Stimulated activated CD4-positive, alpha-beta T cell treated with anti-CD3 and anti-CD28 coated beads, Interleukin-12 subunit alpha, Interleukin-12 subunit beta, amount 100 ng/mL, for 24 hours (primary cell): ENCODE measurements at regions not wholly inside any gene's neighbourhood (a gene's known extent, or its start where the extent isn't known, plus 50 kb on each side); places are given as distances from the start of the nearest gene placed in this dataset.
"Not testable (repeated sequence)": the region's sequence is repeated elsewhere in the genome, so short reads cannot be mapped to it uniquely, and the experiment has no call there.

Source experiments
- DNase-seq, 2 experiments: peaks; one replicate each; pipeline ENCODE4 v3.0.0-alpha.2; 2020; ENCODE audit warnings: low read depth in 2 of 2

DNA sequence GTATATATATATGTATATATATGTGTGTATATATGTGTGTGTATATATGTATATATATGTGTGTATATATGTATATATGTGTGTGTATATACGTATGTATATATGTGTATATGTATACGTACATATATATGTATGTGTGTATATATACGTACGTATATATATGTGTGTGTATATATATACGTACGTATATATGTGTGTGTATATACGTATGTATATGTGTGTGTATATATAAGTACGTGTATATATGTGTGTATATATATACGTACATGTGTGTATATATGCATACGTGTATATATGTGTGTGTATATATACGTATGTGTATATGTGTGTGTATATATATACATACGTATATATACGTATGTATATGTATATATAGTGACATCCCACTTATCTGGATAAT, 154.4 kb downstream of the CDRT15L2 start:
- DNase-seq = no peak

DNA sequence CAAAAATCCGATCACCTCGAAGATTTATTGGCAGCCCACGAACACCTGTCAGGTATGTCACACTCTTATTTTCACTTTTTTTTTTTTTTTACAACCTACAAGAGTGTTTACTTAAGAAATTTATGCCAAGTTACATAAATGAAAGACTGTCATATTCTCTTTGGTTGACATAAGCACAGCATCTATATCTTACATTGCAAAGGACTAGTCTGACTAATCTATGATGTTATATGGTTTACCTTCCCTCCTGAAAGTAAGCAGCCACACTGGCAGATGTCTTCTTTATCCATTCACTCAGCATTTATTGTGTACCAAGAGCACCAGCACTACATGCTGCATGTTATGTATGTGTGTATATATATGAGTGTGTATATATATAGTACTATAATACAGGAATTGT, 156.3 kb downstream of the CDRT15L2 start:
- no peak for DNase-seq

DNA sequence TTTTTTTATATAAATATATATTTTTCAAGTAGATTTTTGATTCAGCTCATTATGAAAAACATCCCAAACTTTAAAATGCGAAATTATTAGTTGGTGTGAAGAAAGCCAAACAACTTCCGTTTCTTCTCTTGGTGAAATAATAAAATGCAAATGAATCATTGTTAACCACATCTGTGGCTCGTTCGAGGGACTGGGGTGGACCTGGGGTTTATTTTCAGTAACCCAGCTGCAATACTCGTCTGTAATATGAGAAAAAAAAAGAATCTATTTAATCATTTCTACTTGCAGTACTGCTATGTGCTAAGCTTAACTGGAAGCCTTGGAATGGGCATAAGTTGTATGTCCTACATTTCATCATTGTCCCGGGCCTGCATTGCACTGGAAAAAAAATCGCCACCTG, 158.1 kb downstream of the CDRT15L2 start:
- not testable (repeated sequence) for DNase-seq

DNA sequence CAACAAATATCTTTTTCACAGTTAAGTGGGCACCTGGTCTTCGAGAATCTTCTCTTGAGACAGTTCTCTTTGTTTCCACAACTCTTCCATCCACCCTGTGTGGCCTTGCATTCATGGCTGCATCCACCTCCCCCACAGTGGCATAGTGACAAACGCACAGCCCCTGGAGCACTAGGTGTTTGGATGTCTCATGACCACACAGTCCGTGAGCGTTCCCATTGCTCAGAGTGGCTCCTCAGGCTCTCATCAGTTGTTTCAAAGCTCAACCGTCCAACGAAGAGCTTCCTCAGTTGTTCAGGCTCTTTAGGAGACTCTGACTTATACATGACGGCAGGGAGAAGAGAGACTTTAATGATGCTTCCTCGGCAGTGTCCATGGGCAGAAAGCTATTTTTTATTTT, 191.6 kb downstream of the CDRT15L2 start:
- DNase-seq = no peak

DNA sequence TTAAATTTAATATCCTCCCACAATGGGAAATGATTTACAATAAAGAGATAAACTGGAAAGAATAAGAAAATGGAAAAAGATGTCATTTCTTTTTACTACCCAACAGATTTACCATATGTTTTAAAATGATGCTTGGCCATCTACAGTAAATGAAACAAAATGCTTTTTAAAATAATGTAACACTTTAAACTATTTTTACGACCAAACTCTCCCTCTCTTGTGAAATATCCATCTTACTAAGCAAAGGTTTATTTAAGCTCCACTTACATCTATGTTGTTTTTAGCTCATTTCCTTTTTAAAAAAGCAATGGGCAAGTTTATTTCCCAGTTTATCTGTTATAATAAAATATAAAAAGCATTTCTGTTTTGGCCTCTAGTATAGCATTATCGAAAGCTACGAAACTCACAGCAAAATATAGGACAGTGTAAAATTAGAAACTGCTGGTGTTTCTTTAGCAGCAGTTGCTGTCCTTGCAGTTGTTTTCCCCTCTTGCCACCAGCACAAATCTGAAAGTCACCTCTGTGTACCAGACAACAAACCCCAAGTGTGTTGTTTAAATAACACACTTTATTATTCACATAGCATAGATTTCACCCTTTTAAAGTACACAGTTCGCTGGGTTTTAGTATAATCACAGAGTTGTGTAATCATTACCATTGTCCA, 195.1 kb downstream of the CDRT15L2 start:
- no peak for DNase-seq

DNA sequence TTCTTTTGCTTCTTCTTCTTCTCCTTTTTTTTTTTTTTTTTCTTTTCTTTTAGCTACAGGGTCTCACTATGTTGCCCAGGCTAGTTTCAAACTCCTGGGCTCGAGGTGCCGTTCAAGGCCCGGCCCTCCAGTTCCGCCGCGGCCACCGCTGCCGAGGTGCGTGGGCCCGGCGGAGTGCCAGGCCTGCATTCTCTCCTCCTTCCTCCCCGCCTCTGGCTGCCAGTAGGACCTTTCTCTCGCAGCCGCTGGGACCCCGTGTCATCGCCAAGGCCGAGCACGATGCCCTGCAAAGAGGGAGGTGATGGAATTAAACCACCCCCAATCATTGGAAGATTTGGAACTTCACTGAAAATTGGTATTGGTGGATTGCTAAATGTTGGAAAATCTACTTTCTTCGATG, 195.8 kb downstream of the CDRT15L2 start:
- no peak for DNase-seq

DNA sequence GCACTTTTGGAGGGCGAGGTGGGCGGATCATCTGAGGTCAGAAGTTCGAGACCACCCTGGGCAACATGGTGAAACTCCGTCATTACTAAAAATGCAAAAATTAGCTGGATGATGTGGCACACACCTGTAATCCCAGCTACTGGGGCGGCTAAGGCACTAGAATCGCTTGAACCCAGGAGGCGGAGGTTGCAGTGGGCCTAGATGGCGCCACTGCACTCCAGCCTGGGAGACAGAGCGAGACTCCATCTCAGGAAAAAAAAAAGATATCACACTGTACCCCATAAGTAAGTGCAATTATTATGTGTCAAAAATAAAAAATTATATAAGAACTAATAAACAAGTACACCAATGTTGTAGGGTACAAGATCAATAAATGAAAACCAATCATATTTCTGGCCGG, 200.0 kb downstream of the CDRT15L2 start:
- DNase-seq = no peak

DNA sequence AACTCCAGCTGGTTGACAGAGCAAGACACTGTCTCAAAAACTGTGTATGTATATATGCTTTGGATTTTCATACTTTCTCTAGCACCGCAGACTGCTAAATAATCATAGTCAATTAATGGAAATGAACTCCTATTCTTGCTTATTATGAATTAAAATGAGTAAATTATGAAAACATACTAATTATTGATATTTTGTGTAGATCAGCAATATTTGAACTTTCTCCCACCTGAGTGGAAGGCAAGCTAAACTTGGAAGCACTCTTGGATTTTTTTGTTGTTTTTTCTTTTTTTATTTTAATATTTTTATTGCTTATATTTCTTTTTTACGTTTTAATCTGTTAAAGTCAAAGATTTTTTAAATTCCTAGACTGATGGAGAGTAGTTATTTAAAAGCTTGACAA, 201.7 kb downstream of the CDRT15L2 start:
- no peak for DNase-seq

DNA sequence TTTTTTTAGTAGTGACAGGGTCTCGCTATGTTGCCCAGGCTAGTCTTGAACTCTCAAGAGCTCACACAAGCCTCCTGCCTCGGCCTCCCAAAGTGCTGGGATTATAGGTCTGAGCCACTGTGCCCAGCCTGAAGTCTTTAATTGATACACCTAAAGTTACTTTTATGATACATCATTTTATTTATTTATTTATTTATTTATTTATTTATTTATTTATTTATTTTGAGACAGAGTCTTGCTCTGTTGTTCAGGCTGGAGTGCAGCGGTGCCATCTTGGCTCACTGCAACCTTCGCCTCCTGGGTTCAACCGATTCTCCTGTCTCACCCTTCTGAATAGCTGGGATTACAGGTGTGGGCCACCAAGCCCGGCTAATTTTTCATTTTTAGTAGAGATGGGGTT, 202.3 kb downstream of the CDRT15L2 start:
- not testable (repeated sequence) for DNase-seq

DNA sequence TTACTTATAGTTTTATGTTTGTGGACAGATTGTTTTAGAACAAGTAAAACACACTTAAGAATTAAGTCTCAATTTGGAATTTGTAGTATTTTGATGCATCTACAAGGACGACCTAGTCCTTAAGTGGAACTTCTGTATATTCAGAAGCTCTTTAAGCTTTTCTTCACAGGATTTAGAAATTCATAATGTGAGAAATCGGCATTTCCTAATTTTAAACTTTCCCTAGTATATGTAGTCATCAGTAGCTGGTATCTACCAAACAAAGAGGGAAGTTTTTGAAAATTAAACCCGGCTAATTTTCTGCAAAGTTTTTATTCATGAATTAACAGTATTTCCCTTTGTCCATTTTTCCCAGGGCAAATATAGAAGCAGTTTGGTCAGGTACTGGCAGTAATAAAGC, 203.6 kb downstream of the CDRT15L2 start:
- no peak for DNase-seq

DNA sequence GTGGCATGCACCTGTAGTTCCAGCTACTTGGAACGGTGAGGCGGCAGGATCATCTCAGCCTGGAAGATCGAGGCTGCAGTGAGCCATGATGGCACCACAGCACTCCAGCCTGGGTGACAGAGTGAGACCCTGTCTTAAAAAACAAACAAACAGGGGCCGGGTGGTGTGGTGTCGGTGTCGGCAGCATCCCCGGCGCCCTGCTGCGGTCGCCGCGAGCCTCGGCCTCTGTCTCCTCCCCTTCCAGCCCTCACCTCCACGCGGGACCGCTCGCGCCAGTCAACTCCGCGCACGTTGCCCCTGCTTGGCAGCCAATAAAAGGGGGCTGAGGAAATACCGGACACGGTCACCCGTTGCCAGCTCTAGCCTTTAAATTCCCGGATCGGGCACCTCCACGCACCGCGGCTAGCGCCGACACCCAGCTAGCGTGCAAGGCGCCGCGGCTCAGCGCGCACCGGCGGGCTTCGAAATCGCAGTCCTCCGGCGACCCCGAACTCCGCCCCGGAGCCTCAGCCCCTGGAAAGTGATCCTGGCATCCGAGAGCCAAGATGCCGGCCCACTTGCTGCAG, 204.7 kb downstream of the CDRT15L2 start:
- no peak for DNase-seq

DNA sequence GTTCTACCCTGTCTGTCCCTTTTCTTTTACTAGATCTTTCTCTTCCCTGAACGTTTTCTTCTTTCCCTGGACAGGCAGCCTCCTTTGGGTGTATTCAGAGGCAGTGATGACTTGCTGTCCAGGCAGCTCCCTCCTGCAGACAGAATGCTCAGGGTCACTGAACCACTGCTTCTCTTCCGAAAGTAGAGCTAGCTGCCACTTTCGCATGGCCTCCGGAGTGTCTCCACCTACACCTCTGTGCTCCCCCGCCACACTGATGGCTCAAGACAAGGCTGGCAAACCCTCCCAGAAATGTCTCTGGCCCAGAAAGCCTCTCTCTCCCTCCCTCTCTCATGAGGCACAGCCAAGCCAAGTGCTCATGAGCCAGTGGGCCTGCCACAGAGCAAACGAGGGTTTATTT, 207.8 kb downstream of the CDRT15L2 start:
- no peak for DNase-seq

DNA sequence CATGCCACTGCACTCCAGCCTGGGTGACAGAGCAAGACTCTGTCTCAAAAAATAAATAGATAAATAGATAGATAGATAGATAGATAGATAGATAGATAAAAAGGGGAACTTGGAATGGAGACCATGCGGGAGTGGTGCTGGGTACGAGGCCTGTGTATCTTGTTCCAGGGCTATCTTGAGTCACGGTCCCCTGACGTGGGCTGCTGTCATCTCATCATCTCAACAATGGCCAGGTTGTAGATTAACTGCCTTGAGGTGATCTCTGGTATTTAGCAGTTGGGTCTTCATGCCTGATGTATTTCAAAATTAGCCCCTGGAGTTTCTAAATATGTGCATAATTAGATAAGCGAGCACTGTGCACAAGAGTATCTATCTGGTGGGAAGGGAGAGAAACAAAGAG, 212.1 kb downstream of the CDRT15L2 start:
- no peak for DNase-seq

DNA sequence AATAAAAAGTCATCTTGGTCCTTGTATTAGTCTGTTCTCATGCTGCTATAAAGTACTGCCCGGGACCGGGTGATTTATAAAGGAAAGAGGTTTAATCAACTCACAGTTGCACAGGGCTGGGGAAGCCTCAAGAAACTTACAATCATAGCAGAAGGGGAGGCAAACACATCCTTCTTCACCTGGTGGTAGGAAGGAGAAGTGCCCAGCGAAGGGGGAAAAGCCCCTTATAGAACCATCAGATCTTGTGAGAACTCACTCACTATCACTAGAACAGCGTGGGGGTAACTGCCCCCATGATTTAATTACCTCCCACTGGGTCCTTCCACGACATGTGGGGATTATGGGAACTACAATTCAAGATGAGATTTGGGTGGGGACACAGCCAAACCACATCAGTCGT, 215.0 kb downstream of the CDRT15L2 start:
- not testable (repeated sequence) for DNase-seq

DNA sequence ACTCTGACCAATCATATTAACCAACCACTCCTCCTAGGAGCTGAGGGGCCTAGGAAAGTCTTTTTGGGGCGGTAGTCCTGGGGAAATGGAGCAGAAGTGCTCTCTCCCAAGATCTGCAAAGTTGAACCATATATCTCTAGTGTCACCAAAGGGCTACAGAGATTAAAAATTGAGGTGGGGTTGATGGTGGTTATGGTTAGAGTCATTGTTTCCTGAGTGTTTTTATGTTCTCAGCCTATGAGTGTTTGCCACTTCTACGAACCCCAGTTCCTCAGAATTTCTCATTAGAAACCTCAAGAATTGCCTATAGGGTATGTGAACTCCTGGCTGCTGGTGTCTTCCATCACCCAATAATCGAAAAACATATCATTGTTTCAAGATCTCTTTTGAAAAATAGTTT, 217.8 kb downstream of the CDRT15L2 start:
- DNase-seq = no peak

DNA sequence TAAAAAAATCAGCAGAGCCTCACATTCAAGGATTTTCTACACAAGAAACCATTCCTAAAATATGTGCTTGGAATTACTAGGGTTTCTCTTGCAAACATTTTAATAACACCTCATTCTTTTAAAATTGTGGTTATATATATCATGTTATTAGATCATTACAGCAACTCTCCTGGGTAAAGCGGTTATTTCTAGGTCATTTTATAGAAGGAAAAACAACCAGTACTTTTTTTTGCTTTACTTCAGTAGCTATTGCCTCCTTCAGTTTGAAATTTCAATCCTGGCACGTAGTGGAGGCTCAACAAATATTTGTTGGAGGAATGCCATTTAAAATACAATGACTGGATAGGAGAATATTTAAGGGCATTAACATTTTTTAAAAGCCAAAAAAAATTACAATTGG, 220.6 kb downstream of the CDRT15L2 start:
- DNase-seq = no peak

DNA sequence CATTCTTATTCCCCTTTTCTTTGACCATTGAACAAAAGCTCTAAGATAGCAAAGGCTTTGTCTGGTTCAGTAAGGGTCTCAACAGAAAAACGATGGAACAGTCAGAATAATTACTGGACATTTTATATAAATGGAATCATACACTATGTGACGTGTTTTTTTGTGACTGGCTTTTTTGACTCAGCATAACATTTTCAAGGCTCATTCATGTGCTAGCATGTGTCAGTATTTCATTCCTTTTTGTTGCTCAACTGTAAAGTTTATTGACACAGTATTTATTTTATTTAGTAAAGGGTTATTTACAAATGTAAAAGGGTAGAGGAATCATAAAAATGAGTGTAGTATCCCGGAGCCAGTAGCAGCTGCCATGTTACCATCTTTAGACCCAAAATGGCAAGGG, 226.2 kb downstream of the CDRT15L2 start:
- DNase-seq = no peak

DNA sequence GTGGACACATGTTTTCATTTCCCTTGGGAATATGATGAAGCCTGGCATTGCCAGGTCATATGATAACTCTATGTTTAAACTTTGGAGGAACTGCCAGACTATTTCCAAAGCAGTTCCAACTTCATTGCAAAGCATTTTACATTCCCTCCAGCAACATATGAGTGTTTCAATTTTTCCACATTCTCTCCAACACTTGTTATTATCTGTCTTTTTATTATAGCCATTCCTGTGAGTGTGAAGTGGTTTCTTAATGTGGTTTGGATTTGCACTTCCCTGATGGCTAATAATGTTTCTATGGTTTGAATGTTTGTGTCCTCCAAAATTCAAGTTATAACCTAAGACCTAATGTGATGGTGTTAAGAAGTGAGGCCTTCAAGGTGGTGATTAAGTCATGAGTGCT, 228.0 kb downstream of the CDRT15L2 start:
- not testable (repeated sequence) for DNase-seq

DNA sequence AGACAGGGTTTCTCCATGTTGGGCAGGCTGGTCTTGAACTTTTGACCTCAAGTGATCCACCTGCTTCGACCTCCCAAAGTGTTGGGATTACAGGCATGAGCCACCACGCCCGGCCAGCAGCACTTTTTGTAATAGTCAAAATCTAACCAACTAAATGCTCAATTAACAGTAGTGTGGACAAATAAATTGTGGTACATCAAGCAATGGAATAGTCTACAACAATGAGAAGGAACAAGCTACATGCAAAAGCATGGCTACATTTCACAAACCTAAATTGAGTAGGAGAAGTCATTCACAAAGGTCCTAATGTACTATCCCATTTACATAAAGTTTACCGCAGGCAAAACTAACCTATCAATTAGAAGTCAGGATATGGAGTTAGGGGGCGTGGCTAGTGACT, 227.4 kb downstream of the USP22 start:
- DNase-seq = not testable (repeated sequence)

DNA sequence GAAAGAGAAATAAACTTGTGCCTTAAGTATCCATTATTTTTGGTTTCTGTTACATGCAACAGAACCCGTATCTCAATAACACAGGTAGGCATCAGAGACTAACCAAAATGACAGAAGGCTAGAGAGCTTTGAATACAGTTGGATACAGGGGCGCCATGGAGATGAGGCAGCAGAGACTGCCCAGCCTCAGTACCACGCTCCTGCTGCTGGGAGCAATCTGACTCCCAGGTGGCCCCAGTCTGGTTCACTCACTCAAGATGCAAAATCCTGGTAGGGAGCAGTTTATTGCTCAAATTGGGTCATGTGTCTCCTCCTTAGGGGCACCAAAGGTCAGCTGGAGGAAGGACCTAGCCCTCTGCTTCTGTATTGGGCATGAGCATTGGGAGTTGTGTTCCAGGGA, 218.9 kb downstream of the USP22 start:
- no peak for DNase-seq

DNA sequence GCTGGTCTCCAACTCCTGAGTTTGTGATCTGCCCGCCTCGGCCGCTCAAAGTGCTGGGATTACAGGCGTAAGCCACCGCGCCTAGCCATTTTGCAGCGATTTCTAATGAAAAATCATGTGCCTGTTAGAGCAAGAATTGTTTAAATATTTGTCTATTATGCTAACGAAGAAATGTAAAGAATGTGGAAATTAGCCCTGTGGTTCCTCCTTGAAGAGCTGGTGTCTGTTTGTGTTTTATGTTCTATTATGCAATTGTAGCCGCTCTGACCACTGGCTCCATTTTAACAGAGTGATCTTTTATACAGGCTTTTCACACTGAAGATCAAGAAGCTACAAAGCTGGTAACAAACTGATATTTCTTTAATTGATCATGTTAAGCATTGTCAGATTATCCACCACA, 217.3 kb downstream of the USP22 start:
- no peak for DNase-seq

DNA sequence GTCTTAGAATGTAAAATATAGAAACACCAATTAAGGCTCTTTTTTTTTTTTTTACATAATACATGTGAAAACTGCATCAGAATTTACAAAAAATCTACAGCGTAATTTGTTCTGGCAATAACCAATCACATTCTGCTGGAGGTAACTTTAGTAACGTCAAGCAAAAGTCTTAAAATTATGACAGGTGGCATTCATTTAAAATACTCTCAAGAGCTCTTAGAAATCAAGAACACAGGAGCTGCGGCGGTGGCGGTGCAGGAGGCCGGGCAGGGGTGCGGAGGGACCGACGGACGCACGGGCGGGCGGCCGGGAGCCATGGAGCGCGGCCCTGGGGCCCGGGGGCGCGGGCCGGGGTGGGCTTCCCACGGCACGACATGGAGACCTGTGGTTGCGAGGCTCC, 202.4 kb downstream of the USP22 start:
- DNase-seq = not testable (repeated sequence)

DNA sequence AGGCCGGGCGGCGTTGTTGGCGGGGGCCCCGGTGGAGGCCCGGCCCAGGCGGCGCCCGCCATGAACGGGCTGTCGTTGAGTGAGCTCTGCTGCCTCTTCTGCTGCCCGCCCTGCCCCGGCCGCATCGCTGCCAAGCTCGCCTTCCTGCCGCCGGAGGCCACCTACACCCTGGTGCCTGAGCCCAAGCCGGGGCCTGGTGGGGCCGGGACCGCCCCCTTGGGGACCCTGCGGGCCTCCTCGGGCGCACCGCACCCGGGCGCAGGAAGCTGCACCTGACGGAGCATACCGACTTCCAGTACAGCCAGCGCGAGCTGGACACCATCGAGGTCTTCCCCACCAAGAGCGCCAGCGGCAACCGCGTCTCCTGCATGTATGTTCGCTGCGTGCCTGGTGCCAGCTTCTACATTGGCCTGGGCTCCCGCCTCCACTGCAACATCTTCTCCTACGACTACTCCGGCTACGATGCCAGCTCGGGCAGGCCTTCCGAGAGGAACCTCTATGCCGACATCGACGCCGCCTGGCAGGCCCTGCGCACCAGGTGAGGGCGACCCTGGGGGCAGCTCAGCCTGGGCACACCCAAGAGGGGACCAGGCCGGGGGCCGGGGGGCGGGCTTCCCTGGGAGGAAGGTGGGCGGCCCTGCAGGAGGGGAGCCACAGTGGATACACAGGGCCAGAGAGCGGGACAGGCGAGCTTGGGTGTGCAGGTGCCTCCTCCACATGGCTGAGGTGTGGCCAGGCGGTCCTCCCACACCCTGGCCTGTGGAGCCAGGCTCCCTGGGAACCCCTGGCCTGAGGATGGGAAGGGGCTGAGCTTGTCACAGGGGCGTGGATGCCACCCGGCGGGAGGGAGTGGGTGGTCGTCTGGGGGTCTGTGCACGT, 201.6 kb downstream of the USP22 start:
- not testable (repeated sequence) for DNase-seq
